GM23338 (cell line): ENCODE measurements at regions not wholly inside any gene's neighbourhood (a gene's known extent, or its start where the extent isn't known, plus 50 kb on each side); places are given as distances from the start of the nearest gene placed in this dataset.

Experiments
- ATAC-seq: fragments of 200-7000 bp; cut with Tn5 transposase; 3 replicates; pipeline ENCODE4 v1.9.1; 2020
- DNase-seq: peaks from one replicate; pipeline ENCODE4 v3.0.0-alpha.2; 2015; ENCODE audit warnings: low spot score
- H2AFZ ChIP-seq: fragments of 200-600 bp; sonication (generic); 2 replicates; pipeline ENCODE4 v1.8.0; 2016; ENCODE audit warnings: antibody characterized with exemption, mild to moderate bottlenecking, moderate library complexity
- H3F3A ChIP-seq: fragments of 200-600 bp; sonication (generic); replicated peaks from 2 replicates; pipeline ENCODE4 v1.8.0; 2017; ENCODE audit warnings: antibody characterized with exemption, mixed run types, low read depth
- H3K27ac ChIP-seq: fragments of 200-600 bp; sonication (generic); 2 replicates; pipeline ENCODE4 v1.6.1; 2016; ENCODE audit warnings: low read depth
- H3K27me3 ChIP-seq: fragments of 200-600 bp; sonication (generic); 2 replicates; pipeline ENCODE4 v1.8.0; 2016; ENCODE audit warnings: mild to moderate bottlenecking, mixed run types, moderate library complexity; ENCODE audit not compliant: insufficient read depth
- H3K36me3 ChIP-seq: fragments of 200-600 bp; sonication (generic); 2 replicates; pipeline ENCODE4 v1.8.0; 2016; ENCODE audit warnings: mild to moderate bottlenecking; ENCODE audit not compliant: insufficient read depth
- H3K4me1 ChIP-seq: fragments of 200-600 bp; sonication (generic); 2 replicates; pipeline ENCODE4 v1.8.0; 2016; ENCODE audit warnings: mild to moderate bottlenecking, moderate library complexity; ENCODE audit not compliant: insufficient read depth
- H3K4me2 ChIP-seq: fragments of 200-600 bp; sonication (generic); 2 replicates; pipeline ENCODE4 v1.7.1; 2017; ENCODE audit warnings: mixed run types
- H3K4me3 ChIP-seq: fragments of 200-600 bp; sonication (generic); 2 replicates; pipeline ENCODE4 v1.6.1; 2016; ENCODE audit warnings: mixed run types
- H3K79me2 ChIP-seq: fragments of 200-600 bp; sonication (generic); replicated peaks from 2 replicates; pipeline ENCODE4 v1.8.0; 2017; ENCODE audit warnings: mild to moderate bottlenecking; ENCODE audit not compliant: insufficient read depth
- H3K9me2 ChIP-seq: fragments of 200-600 bp; sonication (generic); 2 replicates; pipeline ENCODE4 v1.8.0; 2017; ENCODE audit not compliant: insufficient read depth
- H4K20me1 ChIP-seq: fragments of 200-600 bp; sonication (generic); replicated peaks from 2 replicates; pipeline ENCODE4 v1.8.0; 2017; ENCODE audit warnings: mild to moderate bottlenecking; ENCODE audit not compliant: insufficient read depth
- H3K27ac Mint-ChIP-seq: 2 replicates; pipeline ENCODE4 v1.8.0; 2020; ENCODE audit warnings: inconsistent platforms, mild to moderate bottlenecking, moderate library complexity, mixed read lengths
- H3K27me3 Mint-ChIP-seq: 3 replicates; pipeline ENCODE4 v1.8.0; 2022; ENCODE audit warnings: low read depth, mild to moderate bottlenecking, moderate library complexity, mixed read lengths, inconsistent platforms; ENCODE audit not compliant: insufficient read depth, poor library complexity
- H3K36me3 Mint-ChIP-seq: 3 replicates; pipeline ENCODE4 v1.8.0; 2021; ENCODE audit warnings: low read depth, mild to moderate bottlenecking, inconsistent platforms, moderate library complexity, mixed read lengths
- H3K4me1 Mint-ChIP-seq: 3 replicates; pipeline ENCODE4 v1.8.0; 2020; ENCODE audit warnings: mild to moderate bottlenecking, inconsistent platforms, mixed read lengths
- H3K4me3 Mint-ChIP-seq: 3 replicates; pipeline ENCODE4 v1.8.0; 2021; ENCODE audit warnings: moderate library complexity, mild to moderate bottlenecking, inconsistent platforms, mixed read lengths
- H3K9me3 Mint-ChIP-seq: 3 replicates; pipeline ENCODE4 v1.8.0; 2020; ENCODE audit warnings: moderate library complexity, mild to moderate bottlenecking, inconsistent platforms, mixed read lengths
- CTCF ChIP-seq, 2 experiments: fragments of 200-600 bp in 1 of 2; sonication (generic) in 1 of 2; conservative IDR thresholded peaks; 2 replicates each; pipeline versions ENCODE4 v1.5.1 to v1.6.1; 2016 to 2017; ENCODE audit warnings: antibody characterized with exemption in 2 of 2, low read depth in 2 of 2, mild to moderate bottlenecking in 2 of 2, moderate library complexity in 1 of 2
- ETS1 ChIP-seq: IDR thresholded peaks from 2 replicates; pipeline ENCODE4 v1.6.1; 2016; ENCODE audit warnings: antibody characterized with exemption
- EZH2phosphoT487 ChIP-seq: fragments of 200-600 bp; sonication (generic); IDR thresholded peaks from one replicate; pipeline ENCODE4 v1.8.1; 2018; ENCODE audit warnings: antibody characterized with exemption; ENCODE audit not compliant: unreplicated experiment
- JUNB ChIP-seq: IDR thresholded peaks from one replicate; pipeline ENCODE4 v1.6.1; 2016; ENCODE audit warnings: antibody characterized with exemption; ENCODE audit not compliant: unreplicated experiment
- NANOG ChIP-seq: IDR thresholded peaks from 2 replicates; pipeline ENCODE4 v1.6.1; 2016; ENCODE audit warnings: antibody characterized with exemption, borderline replicate concordance
- REST ChIP-seq: IDR thresholded peaks from one replicate; pipeline ENCODE4 v1.6.1; 2018; ENCODE audit warnings: antibody characterized with exemption; ENCODE audit not compliant: unreplicated experiment
- ZNF462 ChIP-seq: fragments of 250-450 bp; sonication (Bioruptor Pico); IDR thresholded peaks from 2 replicates; pipeline ENCODE4 v1.5.0; 2020; ENCODE audit warnings: mild to moderate bottlenecking, moderate library complexity

GRCh38 chr5:175281257-175281656, 162.7 kb downstream of the DRD1 start (continued):
- TF ChIP-seq REST (no peak), EZH2phosphoT487 (no peak), NANOG (no peak), ZNF462 (no peak), JUNB (no peak)

- no peak overlapping the region for H3K4me3 Mint-ChIP-seq
- no peaks in the 10 kb centered on the region for H3K4me1 Mint-ChIP-seq
- H3K27me3 Mint-ChIP-seq: no peaks in the 10 kb centered on the region
- TF ChIP-seq ETS1: no peak
- TF ChIP-seq CTCF (conservative IDR thresholded peaks at IDR 0.05; ENCODE audit: low read depth in 2 of 2): no peak
These were observed 164.5 kb downstream of the DRD1 start for GRCh38 chr5:175279506-175279905.

More at GRCh38 chr5:175279506-175279905, 164.5 kb downstream of the DRD1 start:
- H3K9me2 ChIP-seq: 0 out of 2 replicates have a peak, but pooled peaks cover 3% of the 10 kb centered on the region
- H3K4me2 ChIP-seq: no peak overlapping the region
- H3F3A ChIP-seq: no peaks in the 10 kb centered on the region
- H3K9me3 Mint-ChIP-seq: no peaks in the 10 kb centered on the region; the same call in 2 of the 3 replicates
- no peaks in the 10 kb centered on the region for H3K36me3 Mint-ChIP-seq
- no peak overlapping the region for H3K4me3 ChIP-seq
- no peak overlapping the region for H3K27ac ChIP-seq
- DNase-seq (no peak), ATAC-seq (no peak)
- H3K4me1 ChIP-seq: no peaks in the 10 kb centered on the region
- no peaks in the 10 kb centered on the region for H4K20me1 ChIP-seq
- no peak overlapping the region; the same call in 1 of the 2 replicates for H2AFZ ChIP-seq
- no peak overlapping the region for H3K27ac Mint-ChIP-seq
- no peaks in the 10 kb centered on the region for H3K79me2 ChIP-seq
- H3K27me3 ChIP-seq: no peaks in the 10 kb centered on the region
- H3K36me3 ChIP-seq: no peaks in the 10 kb centered on the region
